K562 (cell line): ENCODE measurements at regions not wholly inside any gene's neighbourhood (a gene's known extent, or its start where the extent isn't known, plus 50 kb on each side); places are given as distances from the start of the nearest gene placed in this dataset.

Source experiments
- ATAC-seq: fragments of 200-7000 bp; cut with Tn5 transposase; 3 replicates; pipeline ENCODE4 v1.9.1; 2020; ENCODE audit warnings: moderate library complexity
- BruUV-seq: library from RNA; stranded (reverse); fragments of 400-500 nt; replicated peaks from 2 replicates; lab custom pipeline; 2021; lab: Mats Ljungman, UMichigan
- CTCF ChIA-PET: fragments of 300-600 bp; formaldehyde crosslinking; extraction: SDS; loops from one replicate; lab custom pipeline; 2021; ENCODE audit warnings: low intra/inter-chr PET ratio; lab: Yijun Ruan, JAX
- POLR2A ChIA-PET: fragments of 300-600, 350-650 bp; sonication (Branson Sonifier 250); formaldehyde crosslinking; extraction: SDS; loops from one replicate; lab custom pipeline; 2021; ENCODE audit warnings: antibody characterized with exemption, inconsistent platforms; lab: Yijun Ruan, JAX
- DNase-seq, 4 experiments: peaks; one replicate each; pipeline versions ENCODE4 v3.0.0 to v3.0.0-alpha.2; 2011 to 2018; ENCODE audit warnings: low spot score in 3 of 4, mixed read lengths in 3 of 4; ENCODE audit errors: extremely low read depth in 1 of 4
- FAIRE-seq: peaks from 2 replicates; lab custom pipeline; 2011; peaks lifted over from hg19 to GRCh38; lab: Jason Lieb, UNC
- H2AFZ ChIP-seq: 2 replicates; pipeline ENCODE4 v1.6.0; 2011; ENCODE audit warnings: low read depth, low read length, control low read depth, inconsistent platforms
- H3K27ac ChIP-seq: fragments of 200-600 bp; 3 replicates; pipeline ENCODE4 v1.8.0; 2011; ENCODE audit warnings: low read depth, mild to moderate bottlenecking, control low read depth, inconsistent platforms, low read length, moderate library complexity, mixed read lengths; ENCODE audit errors: extremely low read depth
- H3K27me3 ChIP-seq, 2 experiments: fragments of 300-600 bp in 1 of 2; 2 replicates in 1 of 2; 3 replicates in 1 of 2; pipeline versions ENCODE4 v1.6.0 to v1.8.0; 2011; ENCODE audit warnings: inconsistent platforms in 2 of 2, low read length in 2 of 2, mild to moderate bottlenecking in 1 of 2, mixed read lengths in 1 of 2, moderate library complexity in 1 of 2; ENCODE audit not compliant: control insufficient read depth in 2 of 2, insufficient read depth in 2 of 2
- H3K36me3 ChIP-seq: fragments of 300-600 bp; 3 replicates; pipeline ENCODE4 v1.8.0; 2011; ENCODE audit warnings: mild to moderate bottlenecking, low read length, inconsistent platforms; ENCODE audit not compliant: control insufficient read depth, insufficient read depth
- H3K4me1 ChIP-seq, 2 experiments: fragments of 200-600 bp in 1 of 2; replicated peaks in 1 of 2; 2 replicates in 1 of 2; 3 replicates in 1 of 2; pipeline versions ENCODE4 v1.5.1 to v1.8.0; 2011; ENCODE audit warnings: inconsistent platforms in 2 of 2, low read length in 2 of 2, mild to moderate bottlenecking in 1 of 2, mixed read lengths in 1 of 2, moderate library complexity in 1 of 2; ENCODE audit not compliant: control insufficient read depth in 2 of 2, insufficient read depth in 2 of 2
- H3K4me2 ChIP-seq: 2 replicates; pipeline ENCODE4 v1.6.1; 2011; ENCODE audit warnings: low read length, control low read depth, inconsistent platforms, mixed read lengths; ENCODE audit not compliant: insufficient read depth
- H3K4me3 ChIP-seq: fragments of 200-600 bp; sonication (generic), shearing (Covaris generic); 2 replicates; pipeline ENCODE4 v1.5.1; 2016; ENCODE audit warnings: control low read depth, inconsistent platforms
- H3K79me2 ChIP-seq: fragments of 200-600 bp; 3 replicates; pipeline ENCODE4 v1.8.0; 2011; ENCODE audit warnings: low read length, inconsistent platforms; ENCODE audit not compliant: control insufficient read depth, insufficient read depth
- H3K9ac ChIP-seq, 2 experiments: 2 replicates each; pipeline versions ENCODE4 v1.6.0 to v1.6.1; 2011; ENCODE audit warnings: low read depth in 2 of 2, low read length in 2 of 2, control low read depth in 1 of 2, inconsistent platforms in 1 of 2, mild to moderate bottlenecking in 1 of 2, mixed read lengths in 1 of 2; ENCODE audit not compliant: insufficient read depth in 1 of 2
- H3K9me1 ChIP-seq: one replicate; pipeline ENCODE4 v1.6.0; 2011; ENCODE audit warnings: inconsistent platforms, mild to moderate bottlenecking, low read length, moderate library complexity; ENCODE audit not compliant: control insufficient read depth, insufficient read depth
- H3K9me3 ChIP-seq: replicated peaks from 2 replicates; pipeline ENCODE4 v1.5.1; 2011; ENCODE audit warnings: low read depth, low read length, inconsistent platforms; ENCODE audit not compliant: control insufficient read depth, insufficient read depth
- H4K20me1 ChIP-seq: replicated peaks from 2 replicates; pipeline ENCODE4 v1.6.1; 2011; ENCODE audit warnings: low read length, inconsistent platforms, mixed read lengths; ENCODE audit not compliant: control insufficient read depth, insufficient read depth
- ARNT ChIP-seq, 2 experiments: fragments of 450-650 bp; IDR thresholded peaks; 2 replicates each; pipeline ENCODE4 v1.6.1; 2016; ENCODE audit warnings: mild to moderate bottlenecking in 1 of 2
- CAMTA2 ChIP-seq: fragments of 250-450 bp; sonication (Bioruptor Pico); conservative IDR thresholded peaks from 2 replicates; pipeline ENCODE4 v1.5.1; 2022
- DPF2 ChIP-seq: fragments of 450-650 bp; IDR thresholded peaks from 2 replicates; pipeline ENCODE4 v1.6.1; 2016
- FOXK1 ChIP-seq: sonication (generic); formaldehyde crosslinking; IDR thresholded peaks from 2 replicates; pipeline ENCODE4 v1.8.0; 2022; ENCODE audit warnings: missing genetic modification reagents, mild to moderate bottlenecking, borderline replicate concordance
- HNRNPK ChIP-seq: fragments of 200-400 bp; formaldehyde crosslinking; IDR thresholded peaks from one replicate; pipeline ENCODE4 v1.6.1; 2018; ENCODE audit warnings: mild to moderate bottlenecking, low read depth, low read length; ENCODE audit not compliant: poor library complexity, severe bottlenecking
- HNRNPUL1 ChIP-seq: fragments of 200-400 bp; formaldehyde crosslinking; IDR thresholded peaks from 2 replicates; pipeline ENCODE4 v1.6.1; 2017; ENCODE audit warnings: low read length
- KLF16 ChIP-seq: IDR thresholded peaks from 2 replicates; pipeline ENCODE4 v1.6.1; 2016; ENCODE audit warnings: antibody characterized with exemption
- NR3C1 ChIP-seq: sonication (generic); formaldehyde crosslinking; IDR thresholded peaks from 2 replicates; pipeline ENCODE4 v1.8.1; 2022; ENCODE audit warnings: missing genetic modification reagents
- POLR3G ChIP-seq: IDR thresholded peaks from 2 replicates; pipeline ENCODE4 v1.6.1; 2011; ENCODE audit not compliant: insufficient read length, insufficient replicate concordance; ENCODE audit errors: extremely low read depth
- SAFB ChIP-seq: fragments of 200-400 bp; formaldehyde crosslinking; IDR thresholded peaks from 2 replicates; pipeline ENCODE4 v1.6.1; 2017; ENCODE audit warnings: low read depth, low read length, borderline replicate concordance
- SIN3A ChIP-seq, 2 experiments: fragments of 150-350 bp in 1 of 2; IDR thresholded peaks; 2 replicates each; pipeline ENCODE4 v1.6.1; 2011 to 2016; ENCODE audit warnings: borderline replicate concordance in 2 of 2, low read depth in 2 of 2, low read length in 2 of 2, mild to moderate bottlenecking in 2 of 2, moderate library complexity in 2 of 2; ENCODE audit not compliant: control insufficient read depth in 1 of 2
- SRSF1 ChIP-seq: fragments of 200-400 bp; formaldehyde crosslinking; IDR thresholded peaks from 2 replicates; pipeline ENCODE4 v1.6.1; 2017; ENCODE audit warnings: mild to moderate bottlenecking, low read depth, low read length, moderate library complexity
- ZEB2 ChIP-seq: fragments of 450-650 bp; IDR thresholded peaks from 2 replicates; pipeline ENCODE4 v1.6.1; 2016
- ZNF232 ChIP-seq: sonication (generic); formaldehyde crosslinking; IDR thresholded peaks from 2 replicates; pipeline ENCODE4 v1.8.0; 2022; ENCODE audit warnings: mild to moderate bottlenecking, missing genetic modification reagents
- WGBS: fragments of 100-300 bp; shearing (Covaris generic); methylation state at CpG from one replicate; pipeline ENCODE4 v1.1.6; 2016; ENCODE audit warnings: low coverage, mixed read lengths; ENCODE audit not compliant: insufficient coverage; ENCODE audit errors: missing lambda C conversion rate; 5-methylcytosine and 5-hydroxymethylcytosine counted together
- in situ Hi-C: fragments of 300-500 bp; cut with MboI; formaldehyde crosslinking; loops from 4 replicates; pipeline ENCODE4 v1.15.0; 2018; ENCODE audit warnings: inconsistent platforms, mixed read lengths
- intact Hi-C: fragments of 100-400 bp; cut with micrococcal nuclease; formaldehyde crosslinking; loops from 2 replicates; pipeline ENCODE4 v1.14.2; 2022
- TF ChIP-seq, protein P1 (sequence below): fragments of 250-450 bp; sonication (Bioruptor Pico); IDR thresholded peaks from 2 replicates; pipeline ENCODE4 v1.5.1; 2021; ENCODE audit warnings: mild to moderate bottlenecking
- TF ChIP-seq, protein P2 (sequence below): sonication (generic); formaldehyde crosslinking; IDR thresholded peaks from 2 replicates; pipeline ENCODE4 v1.8.0; 2022; ENCODE audit warnings: mild to moderate bottlenecking, missing genetic modification reagents

DNA sequence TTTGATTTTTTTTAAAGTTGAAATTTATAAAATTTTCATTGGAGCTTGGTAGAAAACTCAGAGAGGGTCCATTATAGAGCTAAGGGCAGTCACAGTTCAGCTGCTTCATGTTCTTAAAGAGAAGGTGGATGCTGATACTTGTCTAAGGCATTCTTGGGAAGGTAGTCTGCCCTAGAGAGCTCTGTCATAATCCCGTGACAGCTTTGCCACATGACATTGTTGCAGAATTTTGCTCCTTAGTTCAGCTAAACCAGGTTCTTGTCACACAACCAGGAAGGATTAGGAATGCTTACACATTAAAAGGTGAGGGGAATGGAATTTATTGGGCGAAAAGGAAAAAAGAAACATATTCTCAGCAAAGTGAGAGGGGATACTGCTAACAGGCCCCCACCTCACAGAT is 130.9 kb downstream of the GMNC start:
- no peak for ATAC-seq
- Histone ChIP-seq H3K79me2 (no peaks in the 10 kb centered on the region), H3K4me2 (no peak overlapping the region), H3K9me1 (no peaks in the 10 kb centered on the region), H2AFZ (no peak overlapping the region), H3K9ac (no peak overlapping the region), H3K27me3 (no peaks in the 10 kb centered on the region), H3K36me3 (no peaks in the 10 kb centered on the region), H3K4me3 (no peak overlapping the region), H3K27ac (no peak overlapping the region), H3K4me1 (no peaks in the 10 kb centered on the region), H3K9me3 (peaks cover 2% of the 10 kb centered on the region; the same call in 1 of the 2 replicates), H4K20me1 (no peaks in the 10 kb centered on the region)
- TF ChIP-seq POLR3G (no peak), ZEB2 (no peak), SIN3A (IDR thresholded peaks at IDR 0.05; ENCODE audit: borderline replicate concordance in 2 of 2, control insufficient read depth in 1 of 2, low read depth in 2 of 2, low read length in 2 of 2) (no peak), HNRNPUL1 (no peak), HNRNPK (no peak), KLF16 (no peak), CAMTA2 (CRISPR knock-in tag) (no peak), SRSF1 (no peak), ARNT (IDR thresholded peaks at IDR 0.05) (no peak), DPF2 (no peak), SAFB (no peak), ZNF232 (CRISPR knock-in tag) (no peak), NR3C1 (CRISPR knock-in tag) (no peak), FOXK1 (CRISPR knock-in tag) (no peak)
- TF ChIP-seq, protein P1, sequence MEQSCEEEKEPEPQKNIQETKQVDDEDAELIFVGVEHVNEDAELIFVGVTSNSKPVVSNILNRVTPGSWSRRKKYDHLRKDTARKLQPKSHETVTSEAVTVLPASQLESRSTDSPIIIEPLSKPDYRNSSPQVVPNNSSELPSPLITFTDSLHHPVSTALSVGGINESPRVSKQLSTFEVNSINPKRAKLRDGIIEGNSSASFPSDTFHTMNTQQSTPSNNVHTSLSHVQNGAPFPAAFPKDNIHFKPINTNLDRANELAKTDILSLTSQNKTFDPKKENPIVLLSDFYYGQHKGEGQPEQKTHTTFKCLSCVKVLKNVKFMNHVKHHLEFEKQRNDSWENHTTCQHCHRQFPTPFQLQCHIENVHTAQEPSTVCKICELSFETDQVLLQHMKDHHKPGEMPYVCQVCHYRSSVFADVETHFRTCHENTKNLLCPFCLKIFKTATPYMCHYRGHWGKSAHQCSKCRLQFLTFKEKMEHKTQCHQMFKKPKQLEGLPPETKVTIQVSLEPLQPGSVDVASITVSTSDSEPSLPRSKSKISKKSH (CRISPR knock-in tag): no peak
- TF ChIP-seq, protein P2, sequence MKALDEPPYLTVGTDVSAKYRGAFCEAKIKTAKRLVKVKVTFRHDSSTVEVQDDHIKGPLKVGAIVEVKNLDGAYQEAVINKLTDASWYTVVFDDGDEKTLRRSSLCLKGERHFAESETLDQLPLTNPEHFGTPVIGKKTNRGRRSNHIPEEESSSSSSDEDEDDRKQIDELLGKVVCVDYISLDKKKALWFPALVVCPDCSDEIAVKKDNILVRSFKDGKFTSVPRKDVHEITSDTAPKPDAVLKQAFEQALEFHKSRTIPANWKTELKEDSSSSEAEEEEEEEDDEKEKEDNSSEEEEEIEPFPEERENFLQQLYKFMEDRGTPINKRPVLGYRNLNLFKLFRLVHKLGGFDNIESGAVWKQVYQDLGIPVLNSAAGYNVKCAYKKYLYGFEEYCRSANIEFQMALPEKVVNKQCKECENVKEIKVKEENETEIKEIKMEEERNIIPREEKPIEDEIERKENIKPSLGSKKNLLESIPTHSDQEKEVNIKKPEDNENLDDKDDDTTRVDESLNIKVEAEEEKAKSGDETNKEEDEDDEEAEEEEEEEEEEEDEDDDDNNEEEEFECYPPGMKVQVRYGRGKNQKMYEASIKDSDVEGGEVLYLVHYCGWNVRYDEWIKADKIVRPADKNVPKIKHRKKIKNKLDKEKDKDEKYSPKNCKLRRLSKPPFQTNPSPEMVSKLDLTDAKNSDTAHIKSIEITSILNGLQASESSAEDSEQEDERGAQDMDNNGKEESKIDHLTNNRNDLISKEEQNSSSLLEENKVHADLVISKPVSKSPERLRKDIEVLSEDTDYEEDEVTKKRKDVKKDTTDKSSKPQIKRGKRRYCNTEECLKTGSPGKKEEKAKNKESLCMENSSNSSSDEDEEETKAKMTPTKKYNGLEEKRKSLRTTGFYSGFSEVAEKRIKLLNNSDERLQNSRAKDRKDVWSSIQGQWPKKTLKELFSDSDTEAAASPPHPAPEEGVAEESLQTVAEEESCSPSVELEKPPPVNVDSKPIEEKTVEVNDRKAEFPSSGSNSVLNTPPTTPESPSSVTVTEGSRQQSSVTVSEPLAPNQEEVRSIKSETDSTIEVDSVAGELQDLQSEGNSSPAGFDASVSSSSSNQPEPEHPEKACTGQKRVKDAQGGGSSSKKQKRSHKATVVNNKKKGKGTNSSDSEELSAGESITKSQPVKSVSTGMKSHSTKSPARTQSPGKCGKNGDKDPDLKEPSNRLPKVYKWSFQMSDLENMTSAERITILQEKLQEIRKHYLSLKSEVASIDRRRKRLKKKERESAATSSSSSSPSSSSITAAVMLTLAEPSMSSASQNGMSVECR (CRISPR knock-in tag): no peak
- DNase-seq: no peak
- intact Hi-C loops: no loop called here
- ChIA-PET POLR2A (no interaction called here), CTCF (no interaction called here)
- FAIRE-seq: no peak
- 0% methylated on average over 2 of the region's 2 CpGs for WGBS
- BruUV-seq: no TSS peak
- in situ Hi-C loops: no loop called here
